Natural killer cell (primary cell): ENCODE measurements at regions not wholly inside any gene's neighbourhood (a gene's known extent, or its start where the extent isn't known, plus 50 kb on each side); places are given as distances from the start of the nearest gene placed in this dataset.

Source experiments
- ATAC-seq, 3 donors: fragments of 150-1000 bp in 2 of 3; fragments of 200-7000 bp in 1 of 3; cut with Tn5 transposase; 1 replicate in 1 of 3; 2 replicates in 2 of 3; pipeline ENCODE4 v1.10.0; 2021; ENCODE audit warnings: mild to moderate bottlenecking in 2 of 3, moderate library complexity in 2 of 3
- DNase-seq, 2 donors: peaks; one replicate each; pipeline versions ENCODE4 v3.0.0 to v3.0.0-alpha.2; 2013 to 2021; ENCODE audit warnings: mixed read lengths in 1 of 2
- H3K27ac ChIP-seq: one replicate; pipeline ENCODE4 v1.5.1; 2013; ENCODE audit warnings: mild to moderate bottlenecking, low read length
- H3K27me3 ChIP-seq: one replicate; pipeline ENCODE4 v1.6.1; 2013; ENCODE audit warnings: low read length; ENCODE audit not compliant: control insufficient read depth, insufficient read depth
- H3K36me3 ChIP-seq: one replicate; pipeline ENCODE4 v1.6.1; 2013; ENCODE audit warnings: low read length; ENCODE audit not compliant: control insufficient read depth, insufficient read depth
- H3K4me1 ChIP-seq: one replicate; pipeline ENCODE4 v1.6.1; 2013; ENCODE audit warnings: low read length; ENCODE audit not compliant: control insufficient read depth, insufficient read depth
- H3K4me3 ChIP-seq: one replicate; pipeline ENCODE4 v1.5.1; 2013; ENCODE audit warnings: low read length
- H3K9me3 ChIP-seq: one replicate; pipeline ENCODE4 v1.6.1; 2013; ENCODE audit warnings: low read length; ENCODE audit not compliant: control insufficient read depth, insufficient read depth
- H3K27ac Mint-ChIP-seq, 2 donors: one replicate each; pipeline ENCODE4 v1.8.0; 2022; ENCODE audit warnings: mild to moderate bottlenecking in 2 of 2, mixed read lengths in 2 of 2, moderate library complexity in 1 of 2
- H3K27me3 Mint-ChIP-seq, 2 donors: one replicate each; pipeline ENCODE4 v1.8.0; 2022; ENCODE audit warnings: low read depth in 2 of 2, mixed read lengths in 2 of 2
- H3K36me3 Mint-ChIP-seq: one replicate; pipeline ENCODE4 v1.8.0; 2022; ENCODE audit warnings: mixed read lengths
- H3K4me1 Mint-ChIP-seq, 2 donors: one replicate each; pipeline ENCODE4 v1.8.0; 2022; ENCODE audit warnings: mixed read lengths in 2 of 2
- H3K4me3 Mint-ChIP-seq: one replicate; pipeline ENCODE4 v1.8.0; 2022; ENCODE audit warnings: mild to moderate bottlenecking, moderate library complexity, mixed read lengths
- H3K9me3 Mint-ChIP-seq, 2 donors: one replicate each; pipeline ENCODE4 v1.8.0; 2022; ENCODE audit warnings: mixed read lengths in 2 of 2
- CTCF ChIP-seq: fragments of 200-600 bp; IDR thresholded peaks from one replicate; pipeline ENCODE4 v1.8.0; 2022; ENCODE audit warnings: antibody characterized with exemption
- WGBS: methylation state at CpG from one replicate; pipeline ENCODE4 v1.1.7; 2013; ENCODE audit warnings: missing lambda C conversion rate; ENCODE audit not compliant: insufficient coverage; 5-methylcytosine and 5-hydroxymethylcytosine counted together
- intact Hi-C: fragments of 100-400 bp; cut with micrococcal nuclease; formaldehyde crosslinking; loops from one replicate; pipeline ENCODE4 v1.14.2; 2022

- 92% methylated on average over 12 of the region's 12 CpGs for WGBS
- no peaks in the 10 kb centered on the region for H3K4me1 ChIP-seq
- no peaks in the 10 kb centered on the region for H3K36me3 Mint-ChIP-seq
- no peak for ATAC-seq
- H3K4me1 Mint-ChIP-seq = peaks cover 0 to 7% of the 10 kb centered on the region in 2 donors
- intact Hi-C loops = no loop called here
- no peak for DNase-seq
- no peaks in the 10 kb centered on the region for H3K27me3 ChIP-seq
- no peaks in the 10 kb centered on the region for H3K9me3 Mint-ChIP-seq
- no peak for TF ChIP-seq CTCF
- H3K4me3 Mint-ChIP-seq = no peak overlapping the region
- no peak overlapping the region for H3K27ac ChIP-seq
- no peaks in the 10 kb centered on the region for H3K36me3 ChIP-seq
- H3K27me3 Mint-ChIP-seq = no peaks in the 10 kb centered on the region
- H3K9me3 ChIP-seq = no peaks in the 10 kb centered on the region
- no peak overlapping the region for H3K27ac Mint-ChIP-seq
- H3K4me3 ChIP-seq = no peak overlapping the region
These were observed 245.8 kb upstream of the SLC39A10 start for GRCh38 chr2:195411219-195411687.

GRCh38 chr2:195410074-195410671, 246.9 kb upstream of the SLC39A10 start:
- Histone ChIP-seq H3K9me3 (no peaks in the 10 kb centered on the region), H3K4me1 (no peaks in the 10 kb centered on the region), H3K27ac (no peak overlapping the region), H3K27me3 (no peaks in the 10 kb centered on the region), H3K36me3 (no peaks in the 10 kb centered on the region), H3K4me3 (no peak overlapping the region)
- Mint-ChIP-seq H3K27me3 (no peaks in the 10 kb centered on the region), H3K27ac (no peak overlapping the region), H3K36me3 (no peaks in the 10 kb centered on the region), H3K4me1 (peaks cover 0 to 7% of the 10 kb centered on the region in 2 donors), H3K4me3 (no peak overlapping the region), H3K9me3 (no peaks in the 10 kb centered on the region)
- WGBS = 77% methylated on average over 2 of the region's 2 CpGs
- DNase-seq (no peak), ATAC-seq (no peak)
- intact Hi-C loops = no loop called here
- no peak for TF ChIP-seq CTCF

- ATAC-seq (no peak), DNase-seq (no peak)
- peaks cover 0 to 7% of the 10 kb centered on the region in 2 donors for H3K4me1 Mint-ChIP-seq
- Histone ChIP-seq H3K4me3 (no peak overlapping the region), H3K27me3 (no peaks in the 10 kb centered on the region), H3K9me3 (no peaks in the 10 kb centered on the region), H3K4me1 (no peaks in the 10 kb centered on the region), H3K27ac (no peak overlapping the region), H3K36me3 (no peaks in the 10 kb centered on the region)
- 95% methylated on average over 1 of the region's 1 CpG for WGBS
- intact Hi-C loops = loop anchor here (5.0 kb wide), 1 partner anchor 658 kb away; the partner anchor contains the start of gene DNAH7
- H3K9me3 Mint-ChIP-seq = no peaks in the 10 kb centered on the region
- H3K27me3 Mint-ChIP-seq = no peaks in the 10 kb centered on the region
- no peak overlapping the region for H3K27ac Mint-ChIP-seq
- no peak overlapping the region for H3K4me3 Mint-ChIP-seq
- no peaks in the 10 kb centered on the region for H3K36me3 Mint-ChIP-seq
- TF ChIP-seq CTCF = no peak
These were observed 248.2 kb upstream of the SLC39A10 start for GRCh38 chr2:195408811-195409210.

GRCh38 chr2:195408196-195408595, 248.8 kb upstream of the SLC39A10 start:
- no peaks in the 10 kb centered on the region for H3K27me3 Mint-ChIP-seq
- H3K4me3 ChIP-seq = no peak overlapping the region
- TF ChIP-seq CTCF = no peak
- no peaks in the 10 kb centered on the region for H3K4me1 ChIP-seq
- no peaks in the 10 kb centered on the region for H3K36me3 ChIP-seq
- no peak overlapping the region for H3K27ac ChIP-seq
- 88% methylated on average over 3 of the region's 3 CpGs for WGBS
- H3K27ac Mint-ChIP-seq = no peak overlapping the region
- H3K4me3 Mint-ChIP-seq = no peak overlapping the region
- H3K4me1 Mint-ChIP-seq = peaks cover 0 to 3% of the 10 kb centered on the region in 2 donors
- H3K27me3 ChIP-seq = no peaks in the 10 kb centered on the region
- no peaks in the 10 kb centered on the region for H3K9me3 ChIP-seq
- no peaks in the 10 kb centered on the region for H3K36me3 Mint-ChIP-seq
- DNase-seq (no peak), ATAC-seq (no peak)
- H3K9me3 Mint-ChIP-seq = no peaks in the 10 kb centered on the region
- intact Hi-C loops = loop anchor here (5.0 kb wide), 1 partner anchor 659 kb away; the partner anchor contains the start of gene DNAH7
